Heart right ventricle (tissue), 16 donors: ENCODE measurements at regions not wholly inside any gene's neighbourhood (a gene's known extent, or its start where the extent isn't known, plus 50 kb on each side); places are given as distances from the start of the nearest gene placed in this dataset.

Experiments
- ATAC-seq, 8 donors: fragments of 200-7000 bp; cut with Tn5 transposase; one replicate each; pipeline ENCODE4 v1.9.1; 2020; ENCODE audit warnings: mild to moderate bottlenecking in 8 of 8, moderate library complexity in 8 of 8, moderate number of reproducible peaks in 1 of 8
- DNase-seq, 2 donors: peaks; one replicate each; pipeline ENCODE4 v3.0.0-alpha.2; 2020
- H3K27ac ChIP-seq, 10 donors: fragments of 200-600 bp; sonication (generic) in 2 of 10; one replicate each; pipeline versions ENCODE4 v1.5.0 to v1.8.0; 2020 to 2022; ENCODE audit warnings: mild to moderate bottlenecking in 3 of 10
- H3K27me3 ChIP-seq, 7 donors: fragments of 200-600 bp; one replicate each; pipeline ENCODE4 v1.8.0; 2021 to 2022; ENCODE audit warnings: mild to moderate bottlenecking in 2 of 7
- H3K36me3 ChIP-seq, 9 donors: fragments of 200-600 bp; sonication (generic) in 1 of 9; one replicate each; pipeline versions ENCODE4 v1.5.0 to v1.8.0; 2020 to 2022; ENCODE audit warnings: mild to moderate bottlenecking in 2 of 9
- H3K4me1 ChIP-seq, 9 donors: fragments of 200-600 bp; sonication (generic) in 1 of 9; one replicate each; pipeline versions ENCODE4 v1.5.0 to v1.8.0; 2020 to 2022; ENCODE audit warnings: mild to moderate bottlenecking in 4 of 9
- H3K4me3 ChIP-seq, 10 donors: fragments of 200-600 bp; sonication (generic) in 2 of 10; one replicate each; pipeline versions ENCODE4 v1.5.0 to v1.8.0; 2020 to 2022; ENCODE audit warnings: mild to moderate bottlenecking in 7 of 10, moderate library complexity in 2 of 10
- H3K9me3 ChIP-seq, 11 donors: fragments of 200-600 bp in 10 of 11; sonication (generic) in 2 of 11; one replicate each; pipeline versions ENCODE4 v1.5.0 to v1.8.0; 2013 to 2022; ENCODE audit warnings: mild to moderate bottlenecking in 2 of 11, control low read depth in 1 of 11, moderate library complexity in 1 of 11
- WGBS, 2 donors: extraction: QIAGEN DNeasy Blood & Tissue Kit; methylation state at CpG; one replicate each; pipeline ENCODE4 v1.1.7; 2013; ENCODE audit warnings: inconsistent platforms in 1 of 2; 5-methylcytosine and 5-hydroxymethylcytosine counted together
- intact Hi-C, 10 donors: fragments of 100-400 bp; cut with DNase I; formaldehyde crosslinking; loops; one replicate each; pipeline versions ENCODE4 v1.11.1 to v1.14.2; 2022
- TF ChIP-seq, protein P1 (sequence below), 9 donors: fragments of 200-600 bp; sonication (generic) in 2 of 9; IDR thresholded peaks; one replicate each; pipeline versions ENCODE4 v1.5.0 to v1.8.0; 2021 to 2022; ENCODE audit warnings: antibody characterized with exemption in 9 of 9, mild to moderate bottlenecking in 5 of 9, moderate library complexity in 1 of 9
- donor health status: Arrhythmogenic right ventricular cardiomyopathy.
- donor health status: ischemic (EF 13 %, LVEDD 7.1; RV severe dilation, severe dysfunction).
- donor health status: healthy with polysubstance abuse.
- donor health status: DM: no; HTN: yes; CAD: no.
- donor health status: DM: no; HTN: no; CAD: no.
- donor health status: ischemic (EF 25% LVEDD 6.9; RV normal size, moderate dysfunction).
- donor health status: ischemic (EF 25% LVEDD 5.7; RV mildly dilated, moderate dysfunction).
- donor health status: healthy.
- donor health status: DM: yes; HTN: yes; CAD: no.
- donor health status: Ischemic cardiomyopathy.
- donor health status: ischemic (EF 35%, LVEDD 5.7; RV mildly dilated, moderate dysfunction).
- donor health status: nonischemic (EF 11% LVEDD 7.7; RV severe dilation, severe dysfunction).
- donor health status: DM: yes; HTN: yes; CAD: no.
- donor health status: PGD.
- donor health status: ischemic (EF 29% LVEDD 5.4; RV normal size, mild dysfunction).
- donor health status: nonischemic (EF 23%, LVEDD 6.1; RV moderate dilation, normal function).

DNA sequence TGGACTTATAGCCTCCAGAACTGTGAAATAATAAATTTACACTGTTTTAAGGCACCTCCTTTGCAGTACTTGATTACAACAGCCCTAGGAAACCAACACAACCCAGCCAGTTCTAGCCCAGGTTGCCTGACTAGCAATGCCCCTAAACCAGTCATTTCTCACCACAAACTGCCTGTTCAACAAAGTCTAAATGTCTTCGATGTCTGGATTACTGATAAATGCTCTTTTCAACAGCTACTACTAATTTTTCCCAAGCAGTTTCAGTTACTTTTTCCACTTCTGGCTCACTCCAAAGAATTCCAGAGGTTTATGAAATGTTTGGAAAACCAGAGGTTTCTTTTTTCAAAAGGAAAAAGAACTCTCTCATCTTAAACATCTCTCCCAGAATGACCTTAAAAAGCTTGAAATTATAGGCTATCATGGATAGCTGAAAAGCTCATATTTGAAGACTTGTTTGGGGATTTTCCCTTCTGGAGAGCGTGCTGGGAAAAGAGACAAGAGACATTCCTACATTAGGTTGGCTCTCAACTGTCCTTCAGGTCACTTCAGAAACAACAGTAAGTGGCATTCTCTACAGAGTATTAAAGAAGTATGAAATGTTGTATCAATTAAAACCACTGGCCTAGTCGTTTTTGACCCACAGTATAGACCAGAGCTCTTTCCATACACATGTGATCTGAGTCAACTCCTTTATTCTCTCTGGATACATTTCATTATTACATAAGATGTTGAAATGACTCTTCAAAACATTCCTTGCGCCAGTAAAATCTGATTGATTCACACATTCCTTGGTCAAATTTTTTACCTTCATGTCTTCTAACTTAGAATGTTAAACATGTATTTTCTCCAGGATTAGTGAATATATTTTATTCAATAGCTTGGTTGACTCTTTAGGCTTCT is 265.9 kb downstream of the COL12A1 start:
- H3K9me3 ChIP-seq, result peaks cover 0 to 4% (median 0%) of the 10 kb centered on the region in 11 donors
- TF ChIP-seq, protein P1, sequence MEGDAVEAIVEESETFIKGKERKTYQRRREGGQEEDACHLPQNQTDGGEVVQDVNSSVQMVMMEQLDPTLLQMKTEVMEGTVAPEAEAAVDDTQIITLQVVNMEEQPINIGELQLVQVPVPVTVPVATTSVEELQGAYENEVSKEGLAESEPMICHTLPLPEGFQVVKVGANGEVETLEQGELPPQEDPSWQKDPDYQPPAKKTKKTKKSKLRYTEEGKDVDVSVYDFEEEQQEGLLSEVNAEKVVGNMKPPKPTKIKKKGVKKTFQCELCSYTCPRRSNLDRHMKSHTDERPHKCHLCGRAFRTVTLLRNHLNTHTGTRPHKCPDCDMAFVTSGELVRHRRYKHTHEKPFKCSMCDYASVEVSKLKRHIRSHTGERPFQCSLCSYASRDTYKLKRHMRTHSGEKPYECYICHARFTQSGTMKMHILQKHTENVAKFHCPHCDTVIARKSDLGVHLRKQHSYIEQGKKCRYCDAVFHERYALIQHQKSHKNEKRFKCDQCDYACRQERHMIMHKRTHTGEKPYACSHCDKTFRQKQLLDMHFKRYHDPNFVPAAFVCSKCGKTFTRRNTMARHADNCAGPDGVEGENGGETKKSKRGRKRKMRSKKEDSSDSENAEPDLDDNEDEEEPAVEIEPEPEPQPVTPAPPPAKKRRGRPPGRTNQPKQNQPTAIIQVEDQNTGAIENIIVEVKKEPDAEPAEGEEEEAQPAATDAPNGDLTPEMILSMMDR (IDR thresholded peaks at IDR 0.05), result no peak
- H3K27ac ChIP-seq, result no peak overlapping the region
- WGBS, 2 donors, result 71% methylated on average over 4 of the region's 4 CpGs
- DNase-seq (no peak), ATAC-seq (no peak)
- no peaks in the 10 kb centered on the region for H3K36me3 ChIP-seq
- no peaks in the 10 kb centered on the region for H3K4me1 ChIP-seq
- H3K4me3 ChIP-seq, result no peak overlapping the region
- H3K27me3 ChIP-seq, result no peaks in the 10 kb centered on the region
- intact Hi-C loops, result no loop called here

DNA sequence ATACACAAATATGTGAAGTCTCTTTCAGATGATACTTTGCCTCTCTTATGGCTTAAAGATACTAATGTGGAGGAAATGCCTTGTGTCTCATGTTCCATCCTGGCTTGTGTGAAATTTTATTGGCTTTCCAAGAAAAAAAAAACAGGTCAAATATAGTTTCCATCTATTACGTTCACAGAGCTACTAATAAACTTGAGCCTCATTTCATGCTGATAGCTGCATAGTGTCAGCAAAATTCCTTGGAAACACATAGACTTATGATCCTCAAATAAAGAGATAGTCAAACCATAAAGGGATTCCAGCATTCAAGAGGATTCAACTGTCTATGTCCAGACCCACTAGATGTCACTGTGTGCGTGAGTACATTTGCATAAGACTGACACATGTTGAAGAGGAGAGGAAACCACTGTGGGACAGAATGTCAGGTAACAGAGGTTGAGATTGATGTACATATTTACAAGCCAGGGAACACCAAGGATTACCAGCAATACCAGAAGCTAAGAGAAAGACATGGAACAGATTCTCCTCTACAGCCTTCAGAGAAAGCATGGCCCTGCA is 266.6 kb downstream of the COL12A1 start:
- no peak overlapping the region for H3K27ac ChIP-seq
- intact Hi-C loops, result no loop called here
- TF ChIP-seq, protein P1 (IDR thresholded peaks at IDR 0.05), result peak in 1 of 9 donors; percentile 13
- H3K4me3 ChIP-seq, result no peak overlapping the region
- no peaks in the 10 kb centered on the region for H3K27me3 ChIP-seq
- no peak for DNase-seq
- no peaks in the 10 kb centered on the region for H3K4me1 ChIP-seq
- ATAC-seq, result no peak
- H3K36me3 ChIP-seq, result no peaks in the 10 kb centered on the region
- WGBS, 2 donors, result 53 to 56% methylated on average over 2 of the region's 2 CpGs
- H3K9me3 ChIP-seq, result peaks cover 0 to 4% (median 0%) of the 10 kb centered on the region in 11 donors

DNA sequence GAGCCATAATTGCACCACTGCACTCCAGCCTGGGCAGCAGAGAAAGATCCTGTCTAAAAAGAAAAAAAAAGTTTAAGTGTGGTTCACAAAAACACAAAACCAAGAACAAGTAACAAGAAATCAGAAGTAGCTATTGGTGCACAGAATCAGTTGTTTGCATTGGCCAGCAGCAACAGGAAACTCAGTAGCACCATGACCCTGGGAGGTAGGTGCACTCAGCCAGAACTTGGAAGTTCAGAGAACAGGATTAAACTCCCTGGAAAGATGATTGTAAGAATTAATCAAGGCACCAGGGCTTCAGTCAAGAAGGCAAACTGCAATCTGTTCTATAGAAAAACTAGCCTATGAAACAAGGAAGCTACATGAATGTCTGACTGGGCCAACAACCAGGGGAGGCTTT is 267.9 kb downstream of the COL12A1 start:
- H3K9me3 ChIP-seq, result peaks cover 0 to 4% (median 0%) of the 10 kb centered on the region in 11 donors
- no peak overlapping the region for H3K4me3 ChIP-seq
- H3K27me3 ChIP-seq, result no peaks in the 10 kb centered on the region
- TF ChIP-seq, protein P1 (IDR thresholded peaks at IDR 0.05), result no peak
- no peaks in the 10 kb centered on the region for H3K4me1 ChIP-seq
- no peak overlapping the region for H3K27ac ChIP-seq
- no peaks in the 10 kb centered on the region for H3K36me3 ChIP-seq
- ATAC-seq (no peak), DNase-seq (no peak)
- intact Hi-C loops, result no loop called here

DNA sequence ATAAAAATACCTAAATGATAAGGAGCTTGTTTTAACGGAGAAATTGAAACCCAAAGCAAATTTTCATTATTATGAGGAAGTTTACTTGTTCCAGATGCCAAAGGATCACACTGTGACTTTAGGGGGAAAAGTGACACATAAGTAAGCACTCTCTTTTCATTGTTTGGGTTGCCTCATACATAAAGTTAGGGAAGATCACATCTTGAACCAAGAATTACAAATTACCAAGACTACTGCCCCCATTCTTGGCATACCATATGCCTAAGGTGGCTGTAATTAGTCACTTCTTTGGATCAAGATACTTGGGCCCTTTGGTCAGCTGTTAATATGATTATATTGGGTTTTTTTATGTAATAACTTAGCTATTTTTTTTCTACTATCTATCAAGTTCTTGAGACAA is 269.0 kb downstream of the COL12A1 start:
- intact Hi-C loops, result no loop called here
- H3K9me3 ChIP-seq, result peaks cover 0 to 4% (median 0%) of the 10 kb centered on the region in 11 donors
- DNase-seq (no peak), ATAC-seq (no peak)
- peaks cover 0 to under 1% (median 0%) of the 10 kb centered on the region in 9 donors for H3K4me1 ChIP-seq
- 49 to 69% methylated on average over 1 of the region's 1 CpG for WGBS, 2 donors
- no peaks in the 10 kb centered on the region for H3K27me3 ChIP-seq
- H3K27ac ChIP-seq, result no peak overlapping the region
- H3K4me3 ChIP-seq, result no peak overlapping the region
- TF ChIP-seq, protein P1 (IDR thresholded peaks at IDR 0.05), result no peak
- H3K36me3 ChIP-seq, result no peaks in the 10 kb centered on the region
